Thoracic aorta (tissue), 2 donors: ENCODE measurements at regions not wholly inside any gene's neighbourhood (a gene's known extent, or its start where the extent isn't known, plus 50 kb on each side); places are given as distances from the start of the nearest gene placed in this dataset.

Experiments used
- ATAC-seq: fragments of 150-250 bp; one replicate; pipeline ENCODE4 v1.8.0; 2017; ENCODE audit warnings: low read depth; ENCODE audit not compliant: insufficient number of reproducible peaks, low FRiP score
- DNase-seq: peaks from one replicate; pipeline ENCODE4 v3.0.0-alpha.2; 2020; ENCODE audit warnings: low spot score
- H3K27ac ChIP-seq, 2 donors: fragments of 200-600 bp; sonication (generic); 1 replicate in 1 of 2; 2 replicates in 1 of 2; pipeline ENCODE4 v1.5.1; 2016; ENCODE audit warnings: mild to moderate bottlenecking in 2 of 2, moderate library complexity in 2 of 2
- H3K27me3 ChIP-seq: fragments of 200-600 bp; sonication (generic); replicated peaks from 2 replicates; pipeline ENCODE4 v1.6.0; 2016; ENCODE audit warnings: mild to moderate bottlenecking; ENCODE audit not compliant: insufficient read depth
- H3K36me3 ChIP-seq: fragments of 200-600 bp; sonication (generic); one replicate; pipeline ENCODE4 v1.5.1; 2016
- H3K4me1 ChIP-seq, 2 donors: fragments of 200-600 bp; sonication (generic); 1 replicate in 1 of 2; 2 replicates in 1 of 2; pipeline versions ENCODE4 v1.5.1 to v1.6.0; 2016; ENCODE audit warnings: low read depth in 2 of 2, mild to moderate bottlenecking in 1 of 2; ENCODE audit not compliant: control insufficient read depth in 1 of 2
- H3K4me3 ChIP-seq: fragments of 200-600 bp; sonication (generic); 2 replicates; pipeline ENCODE4 v1.5.1; 2016; ENCODE audit warnings: mild to moderate bottlenecking
- H3K9me3 ChIP-seq: fragments of 200-600 bp; sonication (generic); 2 replicates; pipeline ENCODE4 v1.5.1; 2016
- TF ChIP-seq, protein P1 (sequence below): fragments of 200-600 bp; sonication (generic); IDR thresholded peaks from one replicate; pipeline ENCODE4 v1.5.1; 2019; ENCODE audit warnings: antibody characterized with exemption

DNA sequence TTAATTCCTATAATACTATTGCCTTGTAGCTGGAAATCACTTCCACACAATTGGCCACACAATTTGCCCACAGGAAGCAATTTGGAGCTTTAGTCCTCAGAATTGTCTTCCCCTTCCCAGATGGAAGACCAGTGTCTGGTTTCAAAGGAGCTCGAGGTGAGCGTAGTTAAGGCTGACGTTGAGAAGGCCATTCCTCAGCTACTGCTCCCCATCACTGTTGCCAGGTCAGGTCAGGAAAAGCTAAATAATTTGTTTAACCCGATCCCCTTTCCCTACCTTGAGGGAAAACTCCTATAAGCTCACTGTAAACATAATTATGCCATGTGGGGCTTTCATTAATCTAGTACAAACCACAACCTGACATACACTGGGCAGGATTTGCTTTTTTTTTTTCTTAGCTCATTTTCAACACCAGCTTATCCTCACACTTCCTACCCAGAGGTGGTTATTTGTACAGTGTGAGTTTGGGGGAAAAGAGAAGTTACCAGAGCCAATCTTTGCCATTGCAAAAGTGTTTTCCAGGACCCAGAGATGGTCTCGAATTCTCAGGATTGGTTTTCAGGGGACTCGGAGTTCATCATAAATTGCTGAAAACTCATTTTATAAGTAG, 242.7 kb downstream of the CLIC5 start:
- ATAC-seq (no peak), DNase-seq (no peak)
- TF ChIP-seq, protein P1, sequence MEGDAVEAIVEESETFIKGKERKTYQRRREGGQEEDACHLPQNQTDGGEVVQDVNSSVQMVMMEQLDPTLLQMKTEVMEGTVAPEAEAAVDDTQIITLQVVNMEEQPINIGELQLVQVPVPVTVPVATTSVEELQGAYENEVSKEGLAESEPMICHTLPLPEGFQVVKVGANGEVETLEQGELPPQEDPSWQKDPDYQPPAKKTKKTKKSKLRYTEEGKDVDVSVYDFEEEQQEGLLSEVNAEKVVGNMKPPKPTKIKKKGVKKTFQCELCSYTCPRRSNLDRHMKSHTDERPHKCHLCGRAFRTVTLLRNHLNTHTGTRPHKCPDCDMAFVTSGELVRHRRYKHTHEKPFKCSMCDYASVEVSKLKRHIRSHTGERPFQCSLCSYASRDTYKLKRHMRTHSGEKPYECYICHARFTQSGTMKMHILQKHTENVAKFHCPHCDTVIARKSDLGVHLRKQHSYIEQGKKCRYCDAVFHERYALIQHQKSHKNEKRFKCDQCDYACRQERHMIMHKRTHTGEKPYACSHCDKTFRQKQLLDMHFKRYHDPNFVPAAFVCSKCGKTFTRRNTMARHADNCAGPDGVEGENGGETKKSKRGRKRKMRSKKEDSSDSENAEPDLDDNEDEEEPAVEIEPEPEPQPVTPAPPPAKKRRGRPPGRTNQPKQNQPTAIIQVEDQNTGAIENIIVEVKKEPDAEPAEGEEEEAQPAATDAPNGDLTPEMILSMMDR: no peak
- no peak overlapping the region for H3K4me3 ChIP-seq
- H3K36me3 ChIP-seq: no peaks in the 10 kb centered on the region
- H3K27ac ChIP-seq: no peak overlapping the region
- no peaks in the 10 kb centered on the region for H3K9me3 ChIP-seq
- no peaks in the 10 kb centered on the region for H3K27me3 ChIP-seq
- no peaks in the 10 kb centered on the region for H3K4me1 ChIP-seq

DNA sequence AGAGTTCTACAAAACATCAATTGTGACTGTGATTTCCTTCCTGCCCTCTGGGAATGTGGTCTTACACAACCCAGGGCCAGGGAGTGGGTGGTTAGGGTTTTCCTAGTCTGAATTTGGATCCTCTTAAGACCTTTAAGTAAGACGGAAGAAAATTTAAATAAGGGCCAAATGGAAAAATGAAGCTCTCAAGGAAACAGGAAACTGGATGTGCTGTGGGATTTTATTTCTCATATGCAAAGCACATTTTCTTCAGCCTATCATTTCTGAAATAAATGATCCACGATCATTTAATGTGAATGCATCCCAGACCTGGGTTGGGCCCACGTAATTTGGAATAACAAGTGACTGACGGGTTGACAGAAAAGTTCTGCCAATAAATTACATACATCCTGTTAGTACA, 243.6 kb downstream of the CLIC5 start:
- Histone ChIP-seq H3K27me3 (no peaks in the 10 kb centered on the region), H3K27ac (no peak overlapping the region), H3K9me3 (no peaks in the 10 kb centered on the region), H3K36me3 (no peaks in the 10 kb centered on the region), H3K4me3 (no peak overlapping the region), H3K4me1 (no peaks in the 10 kb centered on the region)
- no peak for ATAC-seq
- TF ChIP-seq, protein P1: no peak
- no peak for DNase-seq

DNA sequence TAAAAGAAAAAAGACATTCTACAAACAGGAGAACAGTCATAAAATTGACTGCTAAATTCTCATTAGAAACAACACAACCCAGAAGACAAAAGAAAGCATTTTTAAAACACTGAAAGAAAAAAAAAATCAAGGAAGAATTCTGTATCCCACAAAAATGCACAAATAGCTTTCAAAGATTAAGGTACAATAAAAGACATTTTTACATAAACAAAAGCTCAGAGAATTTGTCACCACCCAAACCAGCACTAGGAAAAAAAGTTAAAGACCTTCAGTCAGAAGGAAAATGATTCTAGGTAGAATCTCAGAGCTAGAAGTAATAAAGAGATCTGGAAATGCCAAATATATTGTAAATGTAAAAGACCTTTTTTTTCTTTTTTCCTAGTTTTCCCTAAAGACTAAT, 252.4 kb downstream of the CLIC5 start:
- H3K4me1 ChIP-seq: no peaks in the 10 kb centered on the region
- DNase-seq: no peak

DNA sequence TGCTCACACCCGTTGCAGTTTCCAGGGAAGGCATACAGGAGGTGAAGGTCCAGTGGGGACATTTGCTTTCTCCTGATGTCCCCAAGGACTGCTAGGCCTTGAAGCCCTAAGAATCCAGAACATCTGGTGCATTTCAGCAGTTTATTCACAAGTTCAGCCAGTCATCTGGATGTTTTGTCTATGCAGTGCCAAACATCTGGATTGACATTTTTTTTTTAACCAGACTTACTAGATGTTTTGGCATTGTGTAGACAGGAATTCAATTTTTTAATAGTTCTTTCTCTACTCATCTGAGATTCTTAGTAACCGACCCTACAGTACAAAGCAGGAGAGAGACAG, 256.2 kb downstream of the CLIC5 start:
- TF ChIP-seq, protein P1: no peak
- H3K27me3 ChIP-seq: no peaks in the 10 kb centered on the region
- H3K36me3 ChIP-seq: no peaks in the 10 kb centered on the region
- H3K27ac ChIP-seq: no peak overlapping the region
- no peaks in the 10 kb centered on the region for H3K9me3 ChIP-seq
- H3K4me1 ChIP-seq: no peaks in the 10 kb centered on the region
- no peak for DNase-seq
- ATAC-seq: no peak
- no peak overlapping the region for H3K4me3 ChIP-seq

More for the DNA sequence above, 252.4 kb downstream of the CLIC5 start:
- no peak for ATAC-seq
- TF ChIP-seq, protein P1: no peak
- no peak overlapping the region for H3K27ac ChIP-seq
- no peak overlapping the region for H3K4me3 ChIP-seq
- no peaks in the 10 kb centered on the region for H3K27me3 ChIP-seq
- H3K9me3 ChIP-seq: no peaks in the 10 kb centered on the region
- H3K36me3 ChIP-seq: no peaks in the 10 kb centered on the region

DNA sequence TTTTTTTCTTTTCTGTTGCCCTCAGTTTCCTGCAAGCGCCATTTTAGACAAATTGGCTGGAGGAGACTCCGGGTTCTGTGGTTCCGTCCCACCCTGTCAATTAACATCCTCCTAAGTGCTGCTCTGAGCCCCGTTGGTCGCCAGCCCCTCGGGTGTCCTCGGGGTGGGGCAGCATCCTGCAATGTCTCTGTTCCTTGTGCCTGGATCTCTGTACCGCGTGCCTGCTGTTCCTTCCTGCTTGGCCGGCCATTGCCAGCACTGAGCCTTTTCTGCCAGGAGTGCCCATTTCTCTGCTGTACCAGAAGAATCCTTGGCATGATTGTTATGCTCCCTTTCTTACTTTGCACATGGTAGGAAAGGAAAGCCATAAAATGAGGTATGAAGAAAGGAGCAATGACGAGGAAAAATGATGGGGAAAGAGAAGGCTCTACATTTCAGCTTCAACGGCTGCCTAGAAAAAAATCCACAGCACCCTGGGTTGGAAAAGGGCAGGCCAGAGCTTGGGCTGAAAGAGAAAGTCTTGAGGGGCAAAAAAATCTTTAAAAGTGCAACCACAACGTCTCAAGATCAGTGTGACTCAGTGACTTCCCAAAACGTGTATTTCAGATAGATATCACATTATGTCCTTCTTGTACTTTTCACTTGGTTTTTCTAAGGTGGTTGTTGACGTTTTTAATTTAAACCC, 256.7 kb downstream of the CLIC5 start:
- DNase-seq (no peak), ATAC-seq (no peak)
- TF ChIP-seq, protein P1: no peak
- Histone ChIP-seq H3K9me3 (no peaks in the 10 kb centered on the region), H3K4me1 (no peaks in the 10 kb centered on the region), H3K36me3 (no peaks in the 10 kb centered on the region), H3K4me3 (no peak overlapping the region), H3K27ac (no peak overlapping the region), H3K27me3 (no peaks in the 10 kb centered on the region)
